Transverse colon (tissue), 3 donors: ENCODE measurements at regions not wholly inside any gene's neighbourhood (a gene's known extent, or its start where the extent isn't known, plus 50 kb on each side); places are given as distances from the start of the nearest gene placed in this dataset.

Source experiments
- EP300 ChIP-seq: sonication (generic); formaldehyde crosslinking; IDR thresholded peaks from one replicate; pipeline ENCODE4 v1.6.1; 2017; ENCODE audit warnings: antibody characterized with exemption, low read depth
- TF ChIP-seq, protein P1 (sequence below), 5 experiments: fragments of 200-600 bp in 3 of 5; fragments of 450-650 bp in 2 of 5; sonication (generic) in 3 of 5; IDR thresholded peaks; 1 replicate in 2 of 5; 2 replicates in 3 of 5; pipeline ENCODE4 v1.5.1; 2016 to 2017; ENCODE audit warnings: antibody characterized with exemption in 5 of 5, inconsistent platforms in 3 of 5, mild to moderate bottlenecking in 2 of 5, moderate library complexity in 1 of 5

GRCh38 chr19:29086182-29086581 is 126.8 kb downstream of the UQCRFS1 start:
- TF ChIP-seq EP300: no peak
- TF ChIP-seq, protein P1, sequence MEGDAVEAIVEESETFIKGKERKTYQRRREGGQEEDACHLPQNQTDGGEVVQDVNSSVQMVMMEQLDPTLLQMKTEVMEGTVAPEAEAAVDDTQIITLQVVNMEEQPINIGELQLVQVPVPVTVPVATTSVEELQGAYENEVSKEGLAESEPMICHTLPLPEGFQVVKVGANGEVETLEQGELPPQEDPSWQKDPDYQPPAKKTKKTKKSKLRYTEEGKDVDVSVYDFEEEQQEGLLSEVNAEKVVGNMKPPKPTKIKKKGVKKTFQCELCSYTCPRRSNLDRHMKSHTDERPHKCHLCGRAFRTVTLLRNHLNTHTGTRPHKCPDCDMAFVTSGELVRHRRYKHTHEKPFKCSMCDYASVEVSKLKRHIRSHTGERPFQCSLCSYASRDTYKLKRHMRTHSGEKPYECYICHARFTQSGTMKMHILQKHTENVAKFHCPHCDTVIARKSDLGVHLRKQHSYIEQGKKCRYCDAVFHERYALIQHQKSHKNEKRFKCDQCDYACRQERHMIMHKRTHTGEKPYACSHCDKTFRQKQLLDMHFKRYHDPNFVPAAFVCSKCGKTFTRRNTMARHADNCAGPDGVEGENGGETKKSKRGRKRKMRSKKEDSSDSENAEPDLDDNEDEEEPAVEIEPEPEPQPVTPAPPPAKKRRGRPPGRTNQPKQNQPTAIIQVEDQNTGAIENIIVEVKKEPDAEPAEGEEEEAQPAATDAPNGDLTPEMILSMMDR (IDR thresholded peaks at IDR 0.05): no peak
